Testis (tissue), 2 donors: ENCODE measurements at regions not wholly inside any gene's neighbourhood (a gene's known extent, or its start where the extent isn't known, plus 50 kb on each side); places are given as distances from the start of the nearest gene placed in this dataset.
"Not testable (repeated sequence)": the region's sequence is repeated elsewhere in the genome, so short reads cannot be mapped to it uniquely, and the experiment has no call there.

Experiments
- DNase-seq: peaks from one replicate; pipeline ENCODE4 v3.0.0-alpha.2; 2019
- H3K27ac ChIP-seq, 2 donors: fragments of 200-600 bp; sonication (generic); one replicate each; pipeline ENCODE4 v1.5.1; 2019
- H3K27me3 ChIP-seq: fragments of 200-600 bp; sonication (generic); one replicate; pipeline ENCODE4 v1.5.1; 2019
- H3K36me3 ChIP-seq: fragments of 200-600 bp; sonication (generic); one replicate; pipeline ENCODE4 v1.5.1; 2017; ENCODE audit warnings: low read depth; ENCODE audit errors: missing control alignments
- H3K4me1 ChIP-seq: fragments of 200-600 bp; sonication (generic); one replicate; pipeline ENCODE4 v1.5.1; 2019
- H3K4me3 ChIP-seq, 2 donors: fragments of 200-600 bp; sonication (generic); one replicate each; pipeline ENCODE4 v1.5.1; 2017 to 2019
- H3K9me3 ChIP-seq: fragments of 200-600 bp; sonication (generic); one replicate; pipeline ENCODE4 v1.5.1; 2017
- WGBS, 2 donors: methylation state at CpG; one replicate each; pipeline ENCODE4 v1.1.5; 2018; 5-methylcytosine and 5-hydroxymethylcytosine counted together
- intact Hi-C: fragments of 100-400 bp; cut with DNase I; formaldehyde crosslinking; loops from one replicate; pipeline ENCODE4 v1.15.1; 2023; ENCODE audit warnings: low total_unique reads
- TF ChIP-seq, protein P1 (sequence below), 3 experiments: fragments of 450-650 bp in 2 of 3; fragments of 200-600 bp in 1 of 3; sonication (generic) in 1 of 3; IDR thresholded peaks; one replicate each; pipeline ENCODE4 v1.5.1; 2016 to 2019; ENCODE audit warnings: antibody characterized with exemption in 3 of 3, mild to moderate bottlenecking in 2 of 3, moderate library complexity in 1 of 3

DNA sequence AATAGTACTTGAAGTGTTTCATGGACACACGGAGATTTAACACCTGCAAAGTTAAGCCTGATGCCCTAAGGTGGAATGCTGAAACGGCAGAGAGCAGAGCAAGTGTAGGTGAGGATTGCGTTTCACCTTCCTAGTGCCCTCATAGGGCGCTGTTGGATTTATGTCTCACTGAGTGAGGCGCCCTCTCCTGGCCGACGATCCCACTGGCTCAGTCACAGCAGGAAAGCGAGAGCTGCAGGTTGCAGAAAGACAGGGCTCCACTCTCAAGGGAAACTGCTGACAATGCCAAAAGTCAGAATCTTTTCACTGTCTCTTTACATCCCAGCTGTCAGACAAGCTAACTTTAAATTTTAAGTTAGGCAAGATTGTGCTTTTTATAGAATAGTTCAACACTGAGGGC lies 127.6 kb downstream of the POTEC start:
- peak; percentile 36 for DNase-seq
- TF ChIP-seq, protein P1, sequence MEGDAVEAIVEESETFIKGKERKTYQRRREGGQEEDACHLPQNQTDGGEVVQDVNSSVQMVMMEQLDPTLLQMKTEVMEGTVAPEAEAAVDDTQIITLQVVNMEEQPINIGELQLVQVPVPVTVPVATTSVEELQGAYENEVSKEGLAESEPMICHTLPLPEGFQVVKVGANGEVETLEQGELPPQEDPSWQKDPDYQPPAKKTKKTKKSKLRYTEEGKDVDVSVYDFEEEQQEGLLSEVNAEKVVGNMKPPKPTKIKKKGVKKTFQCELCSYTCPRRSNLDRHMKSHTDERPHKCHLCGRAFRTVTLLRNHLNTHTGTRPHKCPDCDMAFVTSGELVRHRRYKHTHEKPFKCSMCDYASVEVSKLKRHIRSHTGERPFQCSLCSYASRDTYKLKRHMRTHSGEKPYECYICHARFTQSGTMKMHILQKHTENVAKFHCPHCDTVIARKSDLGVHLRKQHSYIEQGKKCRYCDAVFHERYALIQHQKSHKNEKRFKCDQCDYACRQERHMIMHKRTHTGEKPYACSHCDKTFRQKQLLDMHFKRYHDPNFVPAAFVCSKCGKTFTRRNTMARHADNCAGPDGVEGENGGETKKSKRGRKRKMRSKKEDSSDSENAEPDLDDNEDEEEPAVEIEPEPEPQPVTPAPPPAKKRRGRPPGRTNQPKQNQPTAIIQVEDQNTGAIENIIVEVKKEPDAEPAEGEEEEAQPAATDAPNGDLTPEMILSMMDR (IDR thresholded peaks at IDR 0.05): peak in 1 of 3 experiments; percentile 34
- H3K4me3 ChIP-seq, H3K4me1 ChIP-seq, intact Hi-C loops, H3K27me3 ChIP-seq, H3K9me3 ChIP-seq, H3K27ac ChIP-seq, H3K36me3 ChIP-seq: not testable (repeated sequence)
- 0 to 2% methylated on average over 6 to 8 of the region's 8 CpGs for WGBS, 2 donors

DNA sequence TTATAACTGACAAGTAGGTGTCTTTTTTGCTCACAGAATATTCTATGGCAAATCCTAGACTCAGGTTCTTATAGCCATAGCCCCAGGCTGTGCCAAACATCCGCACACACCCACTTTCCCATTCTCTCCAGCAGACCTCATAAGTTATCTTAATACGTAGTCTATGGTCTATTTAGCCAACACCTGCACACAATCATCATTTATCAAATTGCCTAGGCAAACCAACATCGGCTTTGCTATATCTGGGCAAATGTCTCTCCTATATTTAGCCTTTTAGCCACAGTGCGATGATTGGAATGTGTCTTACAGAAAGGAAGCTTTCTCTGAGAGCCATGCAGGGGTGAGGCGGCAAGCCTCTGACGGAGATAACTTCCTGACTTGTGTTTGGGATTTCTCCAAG lies 128.0 kb downstream of the POTEC start:
- DNase-seq, H3K9me3 ChIP-seq, intact Hi-C loops, H3K4me3 ChIP-seq, H3K27ac ChIP-seq, H3K36me3 ChIP-seq, H3K4me1 ChIP-seq, H3K27me3 ChIP-seq: not testable (repeated sequence)
- 20 to 30% methylated on average over 5 to 6 of the region's 6 CpGs for WGBS, 2 donors

DNA sequence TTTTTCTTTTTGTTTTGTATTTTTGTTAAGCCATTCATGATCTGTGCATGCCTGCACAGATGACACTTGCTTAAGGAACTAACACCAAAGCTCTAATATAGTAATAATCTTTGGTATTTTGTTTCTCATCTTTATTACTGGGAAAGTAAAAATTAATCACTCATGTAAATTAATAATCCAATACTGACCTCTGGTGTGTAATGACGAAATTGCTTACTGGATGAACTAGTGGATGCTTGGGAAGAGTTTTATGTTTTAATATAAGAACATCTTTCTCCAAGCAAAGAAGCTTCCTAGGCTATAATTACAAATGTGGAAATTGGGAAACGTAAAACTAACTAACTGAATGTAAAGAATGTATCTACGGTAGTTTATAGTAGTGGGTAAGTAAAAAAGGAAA lies 147.9 kb downstream of the POTEC start:
- H3K4me3 ChIP-seq, H3K4me1 ChIP-seq, H3K27me3 ChIP-seq, intact Hi-C loops, DNase-seq, H3K9me3 ChIP-seq, H3K36me3 ChIP-seq, H3K27ac ChIP-seq: not testable (repeated sequence)
- WGBS, 2 donors: 49% methylated on average over 3 of the region's 3 CpGs

DNA sequence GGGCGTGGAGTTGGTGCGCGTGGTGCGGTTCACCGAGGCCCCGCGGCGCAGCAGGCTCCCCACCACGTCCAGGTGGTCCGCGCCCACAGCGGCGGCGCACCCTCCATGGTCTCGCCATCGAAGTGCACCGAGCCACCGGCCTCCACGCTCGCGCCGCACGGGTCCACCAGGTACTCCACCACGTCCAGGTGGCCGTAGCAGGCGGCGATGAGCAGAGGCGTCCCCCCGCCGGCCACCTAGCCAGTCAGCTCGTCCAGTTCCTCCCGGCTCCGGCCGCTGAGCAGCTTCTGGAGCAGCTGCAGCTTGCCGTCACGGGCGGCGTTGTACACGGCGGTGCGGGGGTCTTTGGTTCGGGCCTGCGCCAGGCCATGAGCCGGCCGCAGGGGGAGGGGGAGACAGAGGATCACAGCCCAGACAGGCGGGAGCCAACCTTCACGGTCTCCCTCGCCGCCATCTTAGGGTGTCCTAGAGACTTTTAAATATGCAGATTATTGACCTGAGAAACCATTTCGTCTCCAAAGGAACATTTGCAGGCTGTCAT lies 149.8 kb downstream of the POTEC start:
- DNase-seq, H3K4me1 ChIP-seq, H3K9me3 ChIP-seq, H3K27ac ChIP-seq, H3K27me3 ChIP-seq, H3K36me3 ChIP-seq, intact Hi-C loops: not testable (repeated sequence)
- peak overlapping the region in 1 of 2 donors; percentile 23 for H3K4me3 ChIP-seq
- WGBS, 2 donors: 80 to 82% methylated on average over 16 to 50 of the region's 50 CpGs

DNA sequence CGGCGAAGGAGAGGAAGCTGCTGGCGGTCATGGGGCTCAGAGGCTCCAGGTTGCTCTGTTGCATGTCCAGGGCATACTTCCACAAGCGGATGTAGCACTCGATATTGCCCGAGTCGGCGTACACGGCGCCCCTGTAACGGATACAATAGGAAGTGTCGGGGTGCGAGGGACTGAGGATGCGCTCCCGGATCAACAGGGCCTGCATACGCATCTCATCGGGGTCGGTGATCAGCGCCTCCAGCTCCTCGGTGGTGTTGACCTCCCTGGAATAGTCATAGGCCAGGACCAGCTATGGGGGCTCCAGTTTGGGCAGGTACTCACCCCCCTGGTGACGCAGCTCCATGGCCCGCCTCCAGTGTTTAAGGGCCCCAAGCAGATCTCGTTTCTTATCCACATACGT lies 150.8 kb downstream of the POTEC start:
- intact Hi-C loops, H3K4me1 ChIP-seq, H3K27ac ChIP-seq, H3K27me3 ChIP-seq, H3K9me3 ChIP-seq, H3K36me3 ChIP-seq, DNase-seq, H3K4me3 ChIP-seq: not testable (repeated sequence)
- WGBS, 2 donors: 70 to 80% methylated on average over 1 to 24 of the region's 24 CpGs

DNA sequence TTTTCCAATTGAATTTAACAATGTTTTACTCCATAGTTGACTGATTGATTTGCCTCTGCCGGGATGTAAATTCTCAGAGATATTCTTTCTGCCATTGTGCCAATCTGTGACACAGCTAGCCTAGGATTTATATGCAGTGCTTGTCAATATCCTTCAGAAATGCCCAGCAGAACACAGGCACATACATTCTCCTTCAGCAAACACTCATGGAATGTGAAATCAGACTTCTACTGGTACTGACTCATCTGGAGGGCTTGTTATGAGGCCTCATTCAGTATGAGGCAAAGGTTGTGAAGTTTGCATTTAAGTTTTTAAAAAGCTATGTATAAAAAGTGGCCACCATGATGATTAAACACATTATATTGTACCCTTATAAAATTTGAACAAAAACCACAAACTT lies 158.4 kb downstream of the POTEC start:
- H3K9me3 ChIP-seq, H3K4me1 ChIP-seq, H3K4me3 ChIP-seq, H3K27me3 ChIP-seq, H3K36me3 ChIP-seq, intact Hi-C loops, H3K27ac ChIP-seq, DNase-seq: not testable (repeated sequence)
- 86 to 92% methylated on average over 1 of the region's 1 CpG for WGBS, 2 donors

DNA sequence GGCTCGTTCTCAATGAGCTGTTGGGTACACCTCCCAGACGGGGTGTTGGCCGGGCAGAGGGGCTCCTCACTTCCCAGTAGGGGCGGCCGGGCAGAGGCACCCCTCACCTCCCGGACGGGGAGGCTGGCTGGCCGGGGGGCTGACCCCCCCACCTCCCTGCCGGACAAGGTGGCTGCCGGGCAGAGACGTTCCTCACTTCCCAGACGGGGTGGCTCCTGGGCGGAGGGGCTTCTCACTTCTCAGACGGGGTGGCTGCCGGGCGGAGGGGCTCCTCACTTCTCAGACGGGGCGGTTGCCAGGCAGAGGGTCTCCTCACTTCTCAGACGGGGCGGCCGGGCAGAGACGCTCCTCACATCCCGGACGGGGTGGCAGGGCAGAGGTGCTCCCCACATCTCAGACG lies 160.7 kb downstream of the POTEC start:
- H3K9me3 ChIP-seq: not testable (repeated sequence)
- WGBS, 2 donors: 57 to 85% methylated on average over 1 to 24 of the region's 25 CpGs

DNA sequence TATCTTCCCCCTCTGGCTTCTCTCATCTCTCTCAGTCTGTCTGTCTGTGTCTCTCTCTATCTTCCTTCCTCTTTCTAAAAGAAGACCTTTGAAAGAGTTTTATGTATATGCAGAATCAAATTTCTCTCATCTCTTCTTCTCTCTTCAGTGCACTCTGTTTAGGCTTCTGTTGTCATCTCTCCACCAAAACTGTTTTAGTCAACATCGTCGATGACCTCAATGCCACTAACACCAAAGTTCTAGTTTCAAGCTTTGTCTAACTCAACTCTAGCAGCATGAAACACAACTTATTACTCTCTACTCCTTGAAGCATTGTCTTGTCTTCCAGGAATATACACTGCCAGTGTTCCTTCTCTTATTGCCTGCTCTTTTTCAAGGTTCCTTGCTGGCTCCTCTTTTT lies 163.9 kb downstream of the POTEC start:
- H3K4me3 ChIP-seq, H3K36me3 ChIP-seq, H3K9me3 ChIP-seq, H3K4me1 ChIP-seq, H3K27ac ChIP-seq, intact Hi-C loops, DNase-seq, H3K27me3 ChIP-seq: not testable (repeated sequence)
- 84 to 98% methylated on average over 2 of the region's 2 CpGs for WGBS, 2 donors

More for the DNA sequence above, 160.7 kb downstream of the POTEC start:
- H3K27ac ChIP-seq, intact Hi-C loops, H3K36me3 ChIP-seq, DNase-seq, H3K27me3 ChIP-seq, H3K4me3 ChIP-seq, H3K4me1 ChIP-seq: not testable (repeated sequence)

DNA sequence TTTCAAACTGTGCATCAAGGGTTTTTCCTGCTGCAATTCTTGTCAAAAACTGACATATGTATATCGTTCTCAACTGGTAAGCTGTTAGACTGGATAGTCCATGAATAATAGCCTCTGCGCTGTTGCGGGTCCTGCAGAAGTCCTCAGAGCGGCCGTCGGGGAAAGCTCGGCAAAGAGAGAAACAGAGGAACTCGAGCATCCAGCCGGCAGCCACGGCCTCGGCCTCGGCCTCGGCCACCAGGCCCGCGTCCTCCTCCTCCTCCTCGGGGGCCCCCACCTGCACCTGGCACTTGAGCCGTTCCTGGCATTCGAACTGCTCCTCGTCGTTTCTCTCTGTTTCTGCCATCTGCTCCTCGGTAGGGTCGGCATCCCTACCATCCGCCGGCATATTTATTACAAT lies 165.0 kb downstream of the POTEC start:
- not testable (repeated sequence) for H3K27me3 ChIP-seq, H3K4me3 ChIP-seq

DNA sequence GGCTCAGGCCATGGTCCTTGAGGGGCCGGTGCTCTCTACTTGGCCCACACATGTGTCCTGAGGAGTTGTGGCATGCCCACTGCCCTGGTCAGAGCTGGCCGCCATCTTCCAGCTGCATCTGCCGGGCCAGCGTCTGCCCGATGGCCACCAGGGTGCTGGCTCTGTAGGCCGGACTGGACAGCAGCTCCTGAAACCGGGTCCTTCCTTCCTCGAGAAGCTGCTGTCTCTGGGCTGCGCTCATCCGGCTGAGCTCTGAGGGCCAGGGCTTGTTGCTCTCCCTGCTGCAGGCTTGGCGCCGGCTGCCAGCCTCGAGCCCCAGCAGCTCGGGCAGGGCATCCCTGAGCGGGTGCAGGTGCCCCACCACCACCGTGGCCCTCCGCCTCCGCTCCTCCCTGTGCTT lies 182.1 kb downstream of the POTEC start:
- H3K27ac ChIP-seq, H3K9me3 ChIP-seq, H3K36me3 ChIP-seq, H3K4me1 ChIP-seq, H3K27me3 ChIP-seq, H3K4me3 ChIP-seq, DNase-seq, intact Hi-C loops: not testable (repeated sequence)
- WGBS, 2 donors: 78 to 86% methylated on average over 13 to 18 of the region's 18 CpGs

More for the DNA sequence above, 165.0 kb downstream of the POTEC start:
- intact Hi-C loops, DNase-seq, H3K27ac ChIP-seq, H3K9me3 ChIP-seq, H3K4me1 ChIP-seq, H3K36me3 ChIP-seq: not testable (repeated sequence)
- WGBS, 2 donors: 72 to 74% methylated on average over 24 of the region's 24 CpGs

DNA sequence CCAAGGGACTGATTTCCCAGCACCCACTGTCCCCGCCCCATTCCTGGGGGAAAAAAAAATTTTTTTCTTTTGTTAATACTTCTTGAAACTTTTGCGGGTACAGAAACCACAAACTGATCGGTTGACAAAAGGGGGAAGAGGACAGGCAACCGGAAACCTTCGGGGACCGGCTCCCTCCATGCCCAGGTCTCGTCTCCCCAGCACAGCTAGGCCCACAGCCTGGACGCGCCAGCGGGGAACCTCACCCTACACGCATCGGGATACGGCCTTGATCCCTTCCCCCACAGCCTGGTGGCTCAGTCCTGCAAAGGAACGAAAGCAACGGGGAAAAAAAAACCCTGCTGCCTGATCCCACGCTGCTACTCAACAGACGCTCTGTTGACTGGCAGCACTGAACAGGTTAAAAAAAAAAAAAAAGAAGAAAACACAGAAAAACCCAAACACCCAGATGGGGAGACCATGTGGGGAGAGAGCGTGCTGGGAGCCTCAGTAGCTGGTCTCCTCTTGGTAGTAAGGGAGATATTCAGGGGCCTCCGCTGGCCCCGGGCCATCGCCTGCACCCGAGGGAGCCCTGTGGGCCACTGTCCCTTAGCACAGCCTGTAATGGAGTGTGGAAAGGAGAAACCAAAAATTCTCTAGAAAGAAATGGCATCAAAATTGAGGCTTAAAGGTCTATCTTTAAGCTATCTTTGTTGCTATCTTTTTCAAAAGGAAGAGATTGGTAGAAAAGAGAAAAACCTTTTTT lies 185.7 kb downstream of the POTEC start:
- H3K9me3 ChIP-seq, H3K27ac ChIP-seq, intact Hi-C loops, H3K4me3 ChIP-seq, H3K4me1 ChIP-seq, H3K36me3 ChIP-seq, DNase-seq, H3K27me3 ChIP-seq: not testable (repeated sequence)
- WGBS, 2 donors: 63 to 69% methylated on average over 22 of the region's 22 CpGs
